NCI-H146 treated with DMSO at 0.1 percent for 48 hours (cell line): ENCODE measurements at regions not wholly inside any gene's neighbourhood (a gene's known extent, or its start where the extent isn't known, plus 50 kb on each side); places are given as distances from the start of the nearest gene placed in this dataset.
"Not testable (repeated sequence)": the region's sequence is repeated elsewhere in the genome, so short reads cannot be mapped to it uniquely, and the experiment has no call there.

ENCODE experiments used
- DNase-seq: peaks from one replicate; lab custom pipeline; 2025; ENCODE audit not compliant: unreplicated experiment; lab: John Stamatoyannopoulos, UW

GRCh38 chr6:96276305-96276704, 245.3 kb upstream of the UFL1 start:
- DNase-seq: no peak

- DNase-seq: no peak
These were observed 244.8 kb upstream of the UFL1 start for GRCh38 chr6:96276856-96277255.

- DNase-seq: no peak
These were observed 242.5 kb upstream of the UFL1 start for GRCh38 chr6:96279084-96279483.

- DNase-seq: no peak
These were observed 235.1 kb upstream of the UFL1 start for GRCh38 chr6:96286503-96286902.

DNA sequence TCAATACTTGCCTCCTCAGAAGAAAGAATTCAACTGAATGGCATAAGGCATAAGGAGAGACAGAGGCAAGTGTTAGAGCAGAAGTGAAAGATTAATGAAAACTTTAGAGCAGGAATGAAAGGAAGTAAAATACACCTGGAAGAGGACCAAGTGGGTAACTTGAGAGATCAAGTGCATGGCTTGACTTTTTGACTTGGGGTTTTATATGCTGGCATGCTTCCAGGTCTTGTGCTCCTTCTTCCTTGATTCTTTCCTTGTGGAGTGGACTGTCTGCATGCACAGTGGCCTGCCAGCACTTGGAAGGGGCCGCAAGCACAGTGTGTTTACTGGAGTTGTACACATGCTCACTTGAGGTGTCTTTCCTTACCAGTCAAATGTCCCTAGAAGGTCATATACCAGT, 222.1 kb upstream of the UFL1 start:
- no peak for DNase-seq

- DNase-seq: no peak
These were observed 220.6 kb upstream of the UFL1 start for GRCh38 chr6:96301023-96301422.

DNA sequence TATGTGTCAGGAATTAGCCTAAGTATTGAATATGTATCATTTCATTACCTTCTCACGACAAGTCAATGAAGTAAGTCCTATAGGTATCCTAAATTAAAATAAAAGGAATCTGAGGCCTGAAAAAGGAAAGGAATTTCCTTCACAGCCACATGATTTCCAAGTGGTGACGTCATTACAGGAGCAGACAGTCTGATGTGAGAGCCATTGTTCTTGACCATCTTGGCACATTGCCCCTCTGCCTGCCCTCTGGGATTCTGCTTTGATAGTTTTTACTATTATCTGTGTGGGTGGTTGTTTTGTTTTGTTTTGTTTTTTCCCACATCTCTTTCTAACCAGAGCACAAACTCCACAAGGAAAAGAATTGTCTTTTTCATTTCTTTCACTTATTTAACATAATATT, 219.8 kb upstream of the UFL1 start:
- DNase-seq: no peak

GRCh38 chr6:96302991-96303390, 218.6 kb upstream of the UFL1 start:
- DNase-seq: no peak

GRCh38 chr6:96304997-96305396, 216.6 kb upstream of the UFL1 start:
- no peak for DNase-seq

- DNase-seq: no peak
These were observed 190.7 kb upstream of the UFL1 start for GRCh38 chr6:96330884-96331283.

GRCh38 chr6:96340164-96340563, 181.4 kb upstream of the UFL1 start:
- DNase-seq: no peak

DNA sequence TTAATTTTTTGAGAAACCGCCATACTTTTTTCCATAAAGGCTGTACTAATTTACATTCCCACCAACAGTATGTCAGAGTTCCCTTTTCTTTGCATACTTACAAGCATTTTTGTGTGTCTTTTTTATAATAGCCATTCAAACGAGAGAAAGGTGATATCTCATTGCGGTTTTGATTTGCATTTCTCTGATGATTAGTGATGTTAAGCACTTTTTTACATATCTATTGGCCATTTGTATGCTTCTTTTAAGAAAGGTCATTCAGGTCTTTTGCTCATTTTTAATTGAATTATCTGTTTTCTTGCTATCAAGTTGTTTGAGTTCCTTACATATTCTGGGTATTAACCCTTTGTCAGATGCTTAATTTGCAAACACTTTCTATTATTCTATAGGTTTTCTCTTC, 176.1 kb upstream of the UFL1 start:
- no peak for DNase-seq

GRCh38 chr6:96381246-96381645, 140.4 kb upstream of the UFL1 start:
- no peak for DNase-seq

- DNase-seq: peak; percentile 56
These were observed 129.7 kb upstream of the UFL1 start for GRCh38 chr6:96391776-96392360.

GRCh38 chr6:96394727-96395126, 126.9 kb upstream of the UFL1 start:
- DNase-seq: no peak

DNA sequence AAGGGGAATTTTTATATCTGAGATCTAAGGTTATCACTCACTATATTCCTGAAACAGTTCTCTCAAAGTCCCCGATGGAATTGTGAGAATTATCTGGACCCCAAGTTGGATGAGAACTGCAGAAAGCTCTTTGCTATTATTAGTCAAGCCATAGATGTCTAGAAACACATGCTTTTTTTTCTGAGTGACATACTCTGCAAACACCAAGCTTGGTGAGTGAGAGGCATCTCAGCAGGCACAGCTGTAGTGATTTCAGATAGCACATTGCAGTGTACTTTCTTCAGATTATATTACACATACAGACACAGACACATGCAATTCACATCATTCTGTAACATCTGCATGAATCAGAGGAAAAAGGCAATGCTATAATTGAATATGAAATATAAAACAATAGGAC, 111.1 kb upstream of the UFL1 start:
- no peak for DNase-seq

GRCh38 chr6:96420294-96420693, 101.3 kb upstream of the UFL1 start:
- DNase-seq: no peak

DNA sequence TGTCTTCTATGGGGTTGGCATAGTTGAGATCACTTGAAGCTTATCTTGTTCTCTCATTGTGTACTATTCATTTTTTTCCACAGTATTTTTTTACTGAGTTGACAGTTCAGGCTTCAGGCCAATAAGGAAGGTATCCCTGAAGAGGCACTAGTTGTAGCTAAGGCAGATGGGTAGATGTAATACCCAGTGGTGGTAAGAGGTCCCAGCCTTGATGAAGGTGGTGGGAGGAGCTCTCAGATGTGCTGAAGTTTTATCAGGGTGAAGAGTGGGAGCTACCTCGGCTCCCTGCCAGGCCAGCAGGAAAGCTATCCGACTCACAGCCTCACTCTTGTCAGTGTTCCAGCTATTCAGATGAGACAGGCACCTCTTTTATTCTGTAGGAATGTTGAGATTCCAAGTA, 87.7 kb upstream of the UFL1 start:
- DNase-seq: no peak

DNA sequence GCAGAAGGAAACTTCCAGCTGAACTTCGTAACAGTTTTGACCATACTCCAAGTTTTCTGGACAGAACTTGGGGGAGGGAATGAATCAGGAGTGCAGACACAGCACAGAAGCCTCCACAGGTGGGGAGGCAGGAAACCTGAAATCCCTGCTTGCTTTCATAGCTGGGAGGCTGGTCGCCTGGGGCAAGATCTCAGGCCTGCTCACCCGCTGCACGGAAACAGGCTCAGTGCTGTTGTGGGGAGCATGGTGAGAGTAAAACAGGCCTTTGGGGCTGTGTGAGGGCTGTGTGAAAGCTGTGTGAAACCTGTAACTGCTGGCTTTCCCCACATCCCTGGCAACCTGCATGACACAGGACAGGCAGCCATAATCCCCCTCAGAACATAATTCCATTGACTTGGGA, 85.2 kb upstream of the UFL1 start:
- no peak for DNase-seq

DNA sequence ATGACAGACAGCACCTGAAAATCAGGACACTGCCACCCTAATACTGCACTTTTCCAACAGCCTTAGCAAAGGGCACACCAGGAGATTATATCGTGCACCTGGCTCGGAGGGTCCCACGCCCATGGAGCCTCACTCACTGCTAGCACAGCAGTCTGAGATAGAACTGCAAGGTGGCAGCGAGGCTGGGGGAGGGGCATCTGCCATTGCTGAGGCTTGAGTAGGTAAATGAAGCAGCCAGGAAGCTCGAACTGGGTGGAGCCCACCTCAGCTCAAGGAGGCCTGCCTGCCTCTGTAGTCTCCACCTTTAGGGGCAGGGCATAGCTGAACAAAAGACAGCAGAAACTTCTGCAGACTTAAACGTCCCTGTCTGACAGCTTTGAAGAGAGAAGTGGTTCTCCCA, 84.4 kb upstream of the UFL1 start:
- DNase-seq: not testable (repeated sequence)

- no peak for DNase-seq
These were observed 71.4 kb upstream of the UFL1 start for GRCh38 chr6:96450082-96450769.

DNA sequence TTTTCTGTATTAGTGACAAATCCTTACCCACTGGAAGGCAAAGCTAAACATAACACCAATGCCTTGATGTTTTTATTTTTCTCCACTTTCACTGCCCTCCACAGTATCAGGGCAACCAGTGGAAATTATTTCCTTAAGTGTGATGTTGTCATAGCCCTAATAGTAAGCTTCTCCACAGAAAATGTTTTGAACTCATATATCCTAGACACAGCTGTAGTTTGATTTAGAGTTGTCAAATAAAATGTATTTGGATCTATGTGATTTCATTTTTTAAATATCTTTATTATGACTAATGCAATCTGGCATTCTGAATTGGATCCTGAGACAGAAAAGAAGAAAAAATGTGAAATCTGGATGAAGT, 70.9 kb upstream of the UFL1 start:
- no peak for DNase-seq

GRCh38 chr6:96458771-96459170, 62.8 kb upstream of the UFL1 start:
- DNase-seq: no peak
